ENCODE measurements at regions not wholly inside any gene's neighbourhood (a gene's known extent, or its start where the extent isn't known, plus 50 kb on each side); places are given as distances from the start of the nearest gene placed in this dataset.

DNA sequence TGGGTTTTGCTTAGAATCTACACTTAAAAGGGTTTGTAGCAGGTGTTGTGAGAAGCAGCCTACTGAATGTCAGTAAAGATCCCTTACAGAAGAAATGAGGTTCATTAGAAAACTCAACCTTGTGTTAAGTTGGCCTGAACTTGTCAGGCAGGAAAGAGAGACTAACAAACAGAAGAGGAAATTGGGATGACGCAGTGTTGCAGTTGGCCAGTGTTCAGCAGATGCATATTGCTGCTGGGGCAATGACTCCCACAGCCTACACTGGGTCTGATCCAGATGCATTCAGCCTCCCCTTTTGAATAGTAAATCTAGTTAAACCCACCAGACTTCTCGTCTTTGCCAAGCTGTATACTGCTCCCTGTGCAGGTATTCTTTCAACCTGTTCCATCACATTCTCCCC is 409.4 kb downstream of the UBE2NL start:
- no peak for TF ChIP-seq CTCF (IDR thresholded peaks at IDR 0.05)
- no peak for TF ChIP-seq EZH2phosphoT487 (IDR thresholded peaks at IDR 0.05)
- no peak for TF ChIP-seq EZH2 (IDR thresholded peaks at IDR 0.05)
